Ecto neural progenitor cell (in vitro differentiated cells): ENCODE measurements at regions not wholly inside any gene's neighbourhood (a gene's known extent, or its start where the extent isn't known, plus 50 kb on each side); places are given as distances from the start of the nearest gene placed in this dataset.

Experiments
- DNase-seq: peaks from one replicate; pipeline ENCODE4 v3.0.0-alpha.2; 2018; ENCODE audit warnings: low spot score

DNA sequence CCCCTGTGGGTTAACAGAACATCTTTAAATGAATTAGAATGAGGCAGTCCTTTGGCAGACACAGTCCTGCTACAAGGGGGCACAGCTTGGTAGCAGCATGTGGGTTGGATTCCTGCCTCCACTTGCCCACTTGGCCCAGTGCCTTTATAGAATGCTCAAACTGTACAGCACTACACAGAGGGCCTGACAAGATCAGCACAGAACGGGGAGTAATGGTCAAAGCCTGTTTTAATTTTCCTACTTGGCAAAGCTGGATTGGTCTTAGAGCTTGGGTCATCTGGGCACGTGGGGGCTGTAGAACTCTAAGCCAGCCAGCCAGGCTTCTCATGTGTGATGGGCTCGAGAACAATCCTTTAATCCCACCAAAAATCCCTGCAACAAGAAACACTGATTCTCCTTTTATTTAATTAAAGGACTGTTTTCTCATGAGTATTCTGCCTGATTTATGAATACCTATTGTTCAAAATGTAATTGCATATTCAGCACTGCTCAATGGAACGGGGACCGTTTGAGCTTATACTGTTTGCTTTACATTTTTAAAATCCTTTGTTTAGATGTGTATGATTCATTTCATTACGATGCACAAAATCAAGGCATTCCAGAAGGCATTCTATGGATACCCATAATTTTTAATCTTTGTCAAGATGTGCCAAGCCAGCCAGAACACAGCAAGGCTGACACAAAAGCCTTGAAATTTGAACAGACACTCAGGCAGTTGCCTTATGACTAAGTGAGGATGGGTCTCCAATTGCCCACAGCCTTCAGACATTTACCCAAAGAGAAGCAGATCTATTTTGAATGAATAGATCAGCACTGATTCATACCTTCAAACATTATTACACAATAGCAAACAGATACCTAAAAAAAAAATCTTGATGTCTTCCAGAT is 249.3 kb upstream of the TGFBR2 start:
- DNase-seq: no peak

DNA sequence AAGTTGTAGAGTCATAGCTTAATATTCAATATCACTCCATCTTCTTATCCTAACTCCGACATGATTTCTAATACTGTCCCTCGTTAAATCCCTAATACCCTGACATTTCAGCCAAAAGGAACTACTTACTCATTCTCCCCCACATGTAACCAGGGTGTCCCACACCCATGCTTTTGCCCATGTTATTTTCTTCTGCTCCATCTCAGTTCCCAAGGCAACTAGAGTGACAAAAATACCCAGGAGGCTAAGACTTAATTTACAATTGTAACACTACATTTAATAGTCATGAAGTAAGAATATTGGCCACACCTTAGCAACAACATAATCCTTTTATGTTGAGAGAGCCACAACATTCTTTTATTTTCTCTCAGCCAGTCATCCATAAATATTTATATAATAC is 248.5 kb upstream of the TGFBR2 start:
- no peak for DNase-seq

DNA sequence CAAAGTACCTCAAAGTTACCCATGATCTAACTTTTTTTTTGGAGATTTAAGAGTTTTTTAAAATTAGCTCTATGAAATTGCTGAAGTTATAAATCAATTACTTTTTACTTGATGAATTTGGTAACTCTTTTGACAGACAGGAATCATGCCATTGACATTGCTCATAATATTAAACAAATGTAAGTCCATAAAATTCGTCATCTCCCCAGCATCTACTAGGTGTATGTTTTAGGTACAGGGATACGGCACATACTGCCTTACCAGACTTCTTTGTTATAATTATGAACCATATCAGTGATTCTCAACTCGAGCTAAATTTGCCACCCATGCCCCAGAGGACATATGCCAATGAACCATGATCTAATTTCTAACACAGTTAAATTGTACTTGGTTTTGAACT is 247.5 kb upstream of the TGFBR2 start:
- no peak for DNase-seq

DNA sequence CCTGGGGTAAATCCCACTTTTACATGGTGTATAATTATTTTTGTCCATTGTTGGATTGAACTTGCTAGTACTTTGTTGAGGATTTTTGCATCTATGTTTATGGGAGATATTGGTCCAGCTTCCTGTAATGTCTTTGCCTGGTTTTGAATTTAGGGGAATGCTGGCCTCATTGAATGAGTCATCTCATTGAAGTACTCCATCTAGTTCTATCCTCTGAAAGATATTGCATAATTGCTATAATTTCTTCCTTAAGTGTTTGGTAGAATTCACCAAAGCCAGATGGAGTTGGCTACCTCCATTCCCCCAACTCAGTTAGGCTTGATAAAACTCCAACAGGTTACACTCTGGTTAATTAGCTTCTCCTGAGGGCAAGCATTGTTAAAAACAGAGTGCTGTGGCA is 237.4 kb upstream of the TGFBR2 start:
- DNase-seq: no peak

DNA sequence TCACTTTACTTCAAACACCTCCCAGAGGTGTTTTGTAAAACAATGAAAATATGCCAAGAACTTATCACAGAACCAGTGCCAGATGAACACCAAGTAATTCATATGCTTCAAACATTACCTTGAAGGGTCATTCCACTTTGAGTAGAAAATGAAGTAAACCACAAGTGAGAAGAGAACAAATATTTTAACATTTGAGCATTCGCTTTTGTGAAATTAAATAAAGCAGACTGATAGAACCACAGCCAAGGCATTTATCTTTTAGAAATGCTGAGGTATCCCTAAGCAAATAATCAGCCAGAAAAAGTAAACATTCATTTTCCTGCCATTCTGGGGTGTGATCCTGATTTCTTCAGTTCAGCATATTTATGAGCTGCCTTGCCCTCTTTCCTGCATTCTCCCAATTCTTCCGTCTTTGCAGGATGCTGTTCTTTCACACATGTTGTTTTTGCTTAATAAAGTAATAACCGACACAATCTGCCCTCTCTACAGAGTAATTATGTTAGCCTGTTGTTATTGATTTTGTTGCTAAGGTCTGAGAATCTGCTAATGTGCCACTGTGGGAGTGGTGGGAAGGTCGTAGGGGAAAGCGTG is 235.6 kb upstream of the TGFBR2 start:
- DNase-seq: no peak

DNA sequence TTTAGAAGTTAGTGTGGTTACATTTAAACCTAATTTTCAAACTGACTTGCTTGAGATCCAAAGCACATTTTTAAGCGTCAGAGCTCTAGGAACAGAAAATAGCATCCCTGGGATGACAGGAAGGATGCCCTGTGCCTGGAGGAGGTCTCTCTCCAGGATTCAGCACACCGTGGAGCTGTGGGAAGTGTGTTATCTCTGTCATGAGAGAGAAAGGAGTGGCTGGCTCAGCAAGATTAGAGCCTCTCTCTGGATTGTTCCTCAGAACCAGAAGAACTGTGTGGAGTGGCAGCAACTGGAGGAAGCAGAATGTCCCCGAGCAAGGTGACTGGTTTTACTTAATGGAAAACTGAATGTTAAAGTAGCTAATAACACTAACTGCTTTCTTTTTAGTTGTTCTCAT is 233.6 kb upstream of the TGFBR2 start:
- DNase-seq: no peak

DNA sequence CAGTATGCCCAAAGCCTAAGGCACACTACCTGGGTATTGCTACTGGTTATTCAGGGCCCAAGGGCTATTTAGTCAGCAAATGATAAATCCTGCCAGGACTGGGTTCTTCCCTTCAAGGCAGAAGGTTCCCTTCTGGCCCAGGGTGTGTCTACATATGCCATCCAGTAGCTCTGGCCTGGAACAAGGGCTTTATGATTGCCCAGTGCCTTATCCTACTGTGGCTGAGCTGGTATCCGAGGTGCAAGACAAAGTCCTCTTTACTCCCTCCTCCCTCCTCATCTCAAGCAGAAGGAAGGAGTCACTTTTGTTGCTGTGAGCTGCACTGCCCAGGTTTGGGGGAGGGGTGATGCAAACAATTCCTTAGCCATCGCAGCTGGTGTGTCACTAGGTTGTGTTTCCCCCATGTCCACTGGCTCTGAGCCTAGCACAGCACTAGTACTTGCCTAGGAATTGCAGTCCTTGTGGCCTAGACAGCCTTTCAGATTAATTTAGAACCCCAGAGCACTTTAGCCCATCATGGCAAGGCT is 221.8 kb upstream of the TGFBR2 start:
- no peak for DNase-seq

DNA sequence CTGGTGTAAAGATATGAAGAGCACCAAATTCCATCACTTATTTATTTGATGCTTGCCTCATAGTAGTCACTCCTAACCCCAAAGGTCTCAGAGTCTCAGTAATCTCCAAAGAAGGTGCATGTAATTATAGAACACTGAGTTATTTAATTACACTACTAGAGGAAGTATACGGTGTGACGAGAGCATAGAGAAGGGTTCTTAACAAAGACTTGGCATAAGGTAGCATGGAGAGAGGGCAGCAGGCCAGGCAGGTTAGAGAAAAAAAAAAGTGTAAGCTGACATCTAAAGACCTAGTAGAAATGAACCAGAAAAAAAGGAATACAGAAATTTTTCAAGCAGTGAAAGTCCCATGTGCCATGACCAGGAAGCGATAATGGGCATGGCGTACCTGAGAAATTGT is 213.3 kb upstream of the TGFBR2 start:
- DNase-seq: no peak

DNA sequence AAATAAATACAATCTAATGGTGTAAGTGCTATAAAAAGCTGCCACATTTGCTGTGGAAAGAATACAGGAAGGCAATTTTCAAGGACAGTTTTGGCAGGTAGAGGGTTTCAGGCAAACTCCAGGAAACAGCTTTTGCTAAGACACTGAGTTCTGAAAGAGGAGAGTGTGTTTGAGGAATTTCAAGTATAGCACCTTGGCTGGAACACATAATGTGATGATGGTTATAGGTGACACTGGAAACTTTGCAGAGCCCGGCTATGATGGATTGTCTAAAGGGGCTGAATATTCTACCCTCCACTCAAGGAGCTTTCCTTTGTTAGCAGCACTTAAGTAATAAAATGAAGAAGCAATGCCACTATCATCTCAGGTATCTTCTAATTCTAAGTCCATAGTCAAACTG is 209.4 kb upstream of the TGFBR2 start:
- DNase-seq: no peak

DNA sequence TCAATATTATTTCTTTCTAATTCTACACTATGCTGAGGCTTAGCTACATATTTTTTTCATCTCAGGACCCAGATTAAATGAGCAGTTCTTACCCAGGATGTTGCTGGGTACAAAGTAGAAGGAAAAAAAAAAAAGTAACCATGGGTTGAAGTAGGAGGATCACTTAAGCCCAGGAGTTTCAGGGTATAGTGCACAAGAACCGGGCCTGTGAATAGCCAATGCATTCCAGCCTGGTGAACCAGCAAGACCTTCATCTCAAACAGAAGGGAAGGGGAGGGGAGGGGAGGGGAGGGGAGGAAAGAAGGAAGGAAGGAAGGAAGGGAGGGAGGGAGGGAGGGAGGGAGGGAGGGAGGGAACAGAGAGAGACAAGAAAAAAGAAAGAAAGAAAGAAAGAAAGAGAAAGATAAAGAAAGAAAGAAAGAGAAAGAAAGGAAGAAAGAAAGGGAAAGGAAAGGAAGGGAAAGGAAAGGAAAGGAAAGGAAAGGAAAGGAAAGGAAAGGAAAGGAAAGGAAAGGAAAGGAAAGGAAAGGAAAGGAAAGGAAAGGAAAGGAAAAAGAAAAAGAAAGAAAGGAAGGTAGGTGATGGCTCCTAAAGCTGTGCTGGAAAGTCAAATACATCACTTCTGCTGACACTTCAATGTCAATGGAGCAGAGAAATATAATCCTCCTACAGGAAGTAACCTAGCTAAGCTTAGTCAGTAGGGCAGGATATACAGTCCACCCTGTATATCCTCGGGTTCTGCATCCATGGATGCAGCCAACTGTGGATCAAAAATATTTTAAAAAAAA is 206.8 kb upstream of the TGFBR2 start:
- DNase-seq: no peak

DNA sequence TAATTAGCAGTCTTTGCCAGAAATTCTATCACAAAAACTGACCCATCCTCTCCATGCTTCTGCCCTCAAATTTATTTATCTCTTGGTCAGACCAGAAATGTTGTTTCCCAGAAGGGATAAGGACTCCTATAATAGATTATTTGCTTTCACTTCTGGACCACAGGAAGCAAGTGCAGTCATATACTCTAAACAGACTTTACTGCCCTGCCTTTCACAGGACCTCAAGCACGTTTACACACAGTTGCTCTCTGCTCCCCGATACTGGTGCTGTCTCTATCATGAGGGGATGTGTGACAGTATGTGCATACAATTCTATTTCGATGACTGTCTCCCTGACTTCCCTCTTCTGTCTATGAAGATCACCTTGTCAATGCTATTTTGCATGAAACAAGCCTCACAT is 205.5 kb upstream of the TGFBR2 start:
- DNase-seq: no peak

DNA sequence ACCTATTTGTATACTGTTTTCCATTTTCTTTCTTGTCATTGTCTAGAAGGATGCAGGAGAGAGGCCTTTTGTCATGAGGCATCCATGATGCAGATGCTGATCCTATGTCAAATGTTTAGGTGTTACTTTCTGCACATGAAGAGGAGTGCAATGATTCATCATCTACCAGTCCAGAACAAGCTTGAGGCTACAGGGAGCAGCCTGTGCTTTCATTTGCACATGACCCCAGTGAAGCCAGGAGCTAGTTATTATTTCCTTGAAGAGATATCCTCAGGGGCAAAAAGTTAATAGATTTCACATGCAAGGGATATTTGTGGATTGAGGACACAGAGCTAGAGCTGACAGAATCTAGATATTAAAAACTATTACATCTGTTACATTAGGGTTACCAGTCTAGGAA is 204.4 kb upstream of the TGFBR2 start:
- DNase-seq: no peak

DNA sequence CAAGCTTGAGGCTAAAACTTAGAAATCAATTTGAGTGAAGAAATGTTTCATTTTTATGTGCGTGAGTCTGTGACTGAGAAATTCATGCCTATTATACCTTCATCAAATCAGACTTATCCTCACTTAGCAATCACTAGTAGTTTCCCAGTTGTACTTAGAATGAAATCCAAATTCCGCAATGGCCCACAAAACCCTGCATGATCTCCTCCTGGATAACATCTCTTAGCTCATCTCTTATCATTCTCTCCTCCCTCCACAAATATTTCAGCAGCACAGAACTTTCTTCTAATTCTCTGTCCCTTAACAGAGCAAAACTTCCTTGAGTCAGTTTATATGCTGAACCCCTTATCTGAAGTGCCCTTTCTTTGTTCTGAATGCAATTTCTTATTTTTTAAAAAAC is 198.8 kb upstream of the TGFBR2 start:
- no peak for DNase-seq

DNA sequence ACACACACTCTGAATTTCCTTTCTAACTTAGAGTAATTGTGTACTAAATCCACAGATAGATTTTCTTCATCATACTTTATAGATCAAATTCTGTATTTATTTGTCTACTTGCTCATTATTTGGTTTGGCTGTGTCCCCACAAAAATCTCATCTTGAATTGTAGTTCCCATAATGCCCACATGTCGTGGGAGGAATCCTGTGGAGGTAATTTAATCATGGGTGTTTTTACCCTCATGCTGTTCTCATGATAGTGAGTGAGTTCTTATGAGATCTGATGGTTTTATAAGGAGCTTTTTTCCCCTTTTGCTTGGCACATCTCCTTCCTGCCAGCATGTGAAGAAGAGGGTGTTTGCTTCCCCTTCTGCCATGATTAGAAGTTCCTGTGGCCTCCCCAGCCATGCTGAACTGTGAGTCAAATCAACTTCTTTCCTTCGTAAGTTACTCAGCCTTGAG is 198.3 kb upstream of the TGFBR2 start:
- no peak for DNase-seq

DNA sequence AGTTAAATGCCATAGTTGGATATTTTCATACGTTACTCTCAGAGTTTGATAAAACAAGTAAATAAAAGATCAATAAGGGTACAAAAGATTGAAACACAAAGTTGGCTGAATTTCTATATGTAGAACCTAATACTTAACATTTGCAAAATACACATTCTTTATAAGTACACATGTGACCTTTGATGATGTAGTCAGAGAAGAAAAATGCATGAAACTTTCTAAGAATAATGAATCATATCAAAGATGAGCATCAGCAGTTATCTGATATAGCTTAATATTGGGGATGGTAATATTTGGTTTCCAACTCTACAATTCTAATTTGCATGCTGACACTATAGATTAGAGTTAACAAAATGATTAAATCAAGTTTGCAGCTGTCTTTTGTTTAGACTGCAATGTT is 188.0 kb upstream of the TGFBR2 start:
- DNase-seq: no peak

DNA sequence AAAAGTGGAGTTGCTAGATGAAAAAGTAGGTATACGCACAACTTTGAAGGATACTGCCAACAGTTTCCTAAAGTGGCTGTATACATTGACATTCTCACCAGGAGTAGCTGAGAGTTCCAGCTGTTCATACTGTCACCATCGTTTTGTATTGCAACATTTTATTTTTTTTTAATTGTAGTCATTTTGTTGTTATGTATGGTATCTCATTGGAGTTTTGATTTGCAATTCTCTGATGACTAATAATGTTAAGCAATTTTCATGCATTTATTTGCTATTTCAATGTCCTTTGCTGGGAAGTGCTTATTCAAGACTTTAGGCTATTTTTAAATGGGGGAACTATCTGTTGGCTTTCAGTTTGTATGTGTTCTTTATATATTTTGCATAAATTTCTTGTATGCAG is 185.1 kb upstream of the TGFBR2 start:
- DNase-seq: no peak

DNA sequence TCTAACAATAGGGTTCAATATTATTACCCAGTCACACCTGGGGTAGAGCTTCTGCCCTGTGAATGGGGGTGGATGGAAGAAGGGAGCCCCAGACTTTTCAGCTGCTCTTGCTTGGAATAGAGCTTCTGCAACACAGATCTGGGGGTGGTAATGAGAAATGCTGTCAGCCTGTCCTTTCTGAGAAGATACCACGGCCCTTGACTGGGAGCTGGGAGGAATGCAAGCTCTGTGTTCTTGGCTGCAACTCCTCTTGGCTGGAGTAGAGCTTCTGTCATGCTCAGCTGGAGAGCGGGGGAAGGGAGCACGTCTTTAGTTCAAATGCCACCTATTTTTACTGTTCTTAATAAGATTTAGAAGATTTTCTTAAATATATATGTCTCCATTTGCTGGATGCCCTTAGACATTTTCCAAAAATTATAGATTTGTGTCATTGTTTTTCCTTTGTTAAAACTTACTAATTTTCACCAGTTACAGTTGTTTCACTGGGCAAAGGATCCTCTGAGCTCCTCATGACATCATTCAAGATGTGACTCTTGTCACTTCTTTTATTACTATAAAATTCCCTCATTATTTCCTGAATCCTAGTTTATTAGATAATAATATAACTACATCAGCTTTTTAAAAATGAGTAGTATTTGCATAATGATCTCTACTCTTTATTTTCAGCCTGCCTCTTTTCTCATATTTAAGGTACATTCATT is 180.0 kb upstream of the TGFBR2 start:
- no peak for DNase-seq

DNA sequence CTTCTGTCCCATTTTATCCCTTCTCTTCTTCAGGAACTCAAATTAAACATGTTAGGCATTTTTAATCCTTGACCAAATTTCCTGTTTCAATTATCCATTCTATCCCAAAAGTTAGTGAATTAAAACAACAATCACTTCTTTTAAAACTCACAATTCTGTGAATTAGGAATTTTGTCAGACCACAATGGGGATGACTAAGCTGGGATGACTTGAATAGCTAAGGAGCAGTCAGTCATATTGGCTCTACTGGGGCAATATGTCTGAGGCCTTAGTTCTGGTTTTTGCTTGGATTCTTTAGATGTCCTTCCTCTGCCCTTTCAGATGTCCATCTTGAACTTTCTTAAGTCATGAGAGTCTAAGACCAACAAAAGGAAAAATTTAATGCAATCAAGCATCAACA is 178.2 kb upstream of the TGFBR2 start:
- DNase-seq: no peak

DNA sequence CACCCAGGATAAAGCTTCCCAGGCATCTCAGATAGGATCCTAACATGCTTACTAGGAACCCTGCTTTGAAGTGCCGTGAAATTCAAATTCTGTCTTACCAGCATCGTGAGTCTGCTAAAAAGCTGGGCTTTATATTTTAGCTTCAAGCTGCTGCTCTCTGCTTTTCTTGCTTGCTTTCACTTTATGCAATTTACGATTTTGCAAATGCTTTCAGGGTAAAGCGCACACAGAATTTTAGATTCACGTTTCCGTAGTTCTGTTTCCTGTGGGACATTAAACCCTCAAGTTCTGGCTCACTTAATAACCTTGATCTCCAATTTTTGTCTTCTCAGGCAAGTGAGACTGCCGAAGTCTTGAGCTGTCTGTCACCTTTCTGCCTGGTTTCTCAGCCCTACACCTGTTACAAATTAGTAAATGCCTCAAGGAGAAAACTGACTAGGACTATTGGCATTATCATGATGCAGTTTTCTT is 170.5 kb upstream of the TGFBR2 start:
- DNase-seq: no peak

DNA sequence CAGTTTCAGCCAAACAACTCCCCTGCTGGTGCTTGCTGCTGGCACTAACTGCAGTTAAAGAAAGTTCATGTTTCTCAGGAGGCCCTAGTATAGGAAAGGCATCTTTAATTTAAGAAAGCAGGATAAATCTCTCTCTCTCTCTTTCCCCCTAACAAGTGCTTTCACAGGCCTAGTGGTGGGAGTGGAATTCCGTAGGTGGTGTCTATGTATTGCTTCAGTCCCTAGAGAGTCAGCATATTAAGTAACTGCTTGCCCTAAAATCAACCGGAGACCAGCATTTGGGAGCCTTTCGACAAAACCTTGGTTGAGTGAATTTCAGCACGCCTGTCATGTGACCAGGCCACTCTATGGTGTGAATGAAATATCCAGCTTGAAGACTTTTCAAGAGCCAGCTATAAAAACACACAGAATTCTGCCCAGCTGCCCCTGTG is 169.2 kb upstream of the TGFBR2 start:
- DNase-seq: no peak

DNA sequence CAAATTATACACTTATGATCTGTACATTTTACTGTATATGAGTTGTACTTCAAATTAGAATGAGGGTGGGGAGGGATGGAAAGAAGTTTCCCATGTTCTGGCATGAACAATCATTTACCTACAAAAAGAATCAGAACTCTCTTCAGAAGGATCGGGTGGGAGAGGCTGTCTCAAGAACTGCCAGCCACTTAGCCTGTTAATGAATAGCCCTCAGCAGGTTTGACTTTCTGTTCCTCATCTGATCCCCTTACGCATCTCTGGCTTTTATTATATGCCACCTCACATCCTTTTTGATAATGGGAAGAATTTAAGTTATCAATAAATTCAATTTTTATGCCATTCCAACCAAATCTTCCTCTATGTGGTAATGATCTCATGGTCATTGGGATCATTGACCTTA is 168.3 kb upstream of the TGFBR2 start:
- DNase-seq: no peak

DNA sequence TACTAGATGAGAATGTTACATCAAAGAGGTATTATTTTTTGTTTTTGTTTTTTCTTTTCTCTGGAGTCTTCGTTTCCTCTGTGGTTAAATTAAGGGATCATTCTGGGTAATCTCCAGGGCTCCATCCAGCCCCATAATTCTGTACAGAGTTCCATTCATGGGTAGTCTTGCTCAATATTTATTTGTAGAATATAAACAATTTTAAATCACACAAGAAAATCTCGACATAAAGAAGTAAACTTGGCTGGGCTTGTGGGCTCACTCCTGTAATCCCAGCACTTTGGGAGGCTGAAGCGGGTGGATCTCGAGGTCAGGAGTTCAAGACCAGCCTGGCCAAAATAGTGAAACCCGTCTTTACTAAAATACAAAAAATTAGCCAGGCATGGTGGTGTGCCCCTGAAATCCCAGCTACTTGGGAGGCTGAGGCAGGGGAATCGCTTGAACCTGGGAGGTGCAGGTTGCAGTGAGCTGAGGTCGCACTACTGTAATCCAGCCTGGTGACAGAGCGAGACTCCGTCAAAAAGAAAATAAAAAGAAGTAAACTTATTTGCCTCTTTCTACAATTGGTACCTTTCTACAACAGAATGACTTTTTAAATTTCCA is 166.8 kb upstream of the TGFBR2 start:
- DNase-seq: no peak
